ENCODE measurements at regions not wholly inside any gene's neighbourhood (a gene's known extent, or its start where the extent isn't known, plus 50 kb on each side); places are given as distances from the start of the nearest gene placed in this dataset.

GRCh38 chr4:28317221-28317620 is 1456.6 kb downstream of the STIM2 start:
- DNase-seq: no peak
- Histone ChIP-seq H3K9me3 (no peaks in the 10 kb centered on the region), H4K20me1 (ENCODE audit: insufficient read depth) (no peaks in the 10 kb centered on the region), H2AFZ (ENCODE audit: low read depth) (peak overlapping the region; percentile 19; the same call in 1 of the 2 replicates), H3K4me3 (ENCODE audit: low read depth in 2 of 2, low read length in 1 of 2) (no peak overlapping the region), H3K9ac (no peak overlapping the region), H3K79me2 (ENCODE audit: insufficient read depth) (no peaks in the 10 kb centered on the region), H3K27ac (ENCODE audit: low read depth in 2 of 2, low read length in 1 of 2) (no peak overlapping the region), H3K4me1 (ENCODE audit: control insufficient read depth in 1 of 2, insufficient read depth in 2 of 2, low read depth in 1 of 2, low read length in 1 of 2) (no peaks in the 10 kb centered on the region), H3K9me2 (no peaks in the 10 kb centered on the region), H3F3A (replicated peaks; ENCODE audit: insufficient read depth) (no peaks in the 10 kb centered on the region), H3K27me3 (ENCODE audit: insufficient read depth) (no peaks in the 10 kb centered on the region), H3K4me2 (no peak overlapping the region), H3K36me3 (replicated peaks in 1 of 2; ENCODE audit: control insufficient read depth in 1 of 2, insufficient read depth in 2 of 2, low read length in 1 of 2) (no peaks in the 10 kb centered on the region)
- ChIA-PET CTCF (no interaction called here), POLR2A (no interaction called here)
- WGBS (ENCODE audit: low lambda C conversion rate): 40% methylated on average over 2 of the region's 2 CpGs
- TF ChIP-seq POLR2AphosphoS5 (IDR thresholded peaks at IDR 0.05; ENCODE audit: low read depth, low read length): no peak
- no peak for TF ChIP-seq FOXJ3 (CRISPR knock-in tag; IDR thresholded peaks at IDR 0.05)
- TF ChIP-seq RFX5 (IDR thresholded peaks at IDR 0.05; ENCODE audit: low read length): no peak
- TF ChIP-seq CHD2 (IDR thresholded peaks at IDR 0.05; ENCODE audit: low read length, partially characterized antibody): no peak
- no peak for TF ChIP-seq JUND (IDR thresholded peaks at IDR 0.05)
- TF ChIP-seq IRF3 (IDR thresholded peaks at IDR 0.05; ENCODE audit: low read depth, low read length): no peak

GRCh38 chr4:28334249-28334648 is 1473.6 kb downstream of the STIM2 start:
- H3K36me3 ChIP-seq (replicated peaks in 1 of 2; ENCODE audit: control insufficient read depth in 1 of 2, insufficient read depth in 2 of 2, low read length in 1 of 2): no peaks in the 10 kb centered on the region
- H3K79me2 ChIP-seq (ENCODE audit: insufficient read depth): no peaks in the 10 kb centered on the region
- TF ChIP-seq CTCF (IDR thresholded peaks at IDR 0.05) (no peak), EP300 (IDR thresholded peaks at IDR 0.05; ENCODE audit: borderline replicate concordance in 1 of 2, low read depth in 1 of 2, low read length in 1 of 2) (no peak), FOXJ3 (CRISPR knock-in tag; IDR thresholded peaks at IDR 0.05) (no peak), USF1 (IDR thresholded peaks at IDR 0.05; ENCODE audit: borderline replicate concordance, low read depth) (no peak), CHD2 (IDR thresholded peaks at IDR 0.05; ENCODE audit: low read length, partially characterized antibody) (no peak), FOSL2 (IDR thresholded peaks at IDR 0.05; ENCODE audit: borderline replicate concordance, low read depth) (no peak), RXRA (IDR thresholded peaks at IDR 0.05; ENCODE audit: borderline replicate concordance, low read depth) (no peak), PBX3 (IDR thresholded peaks at IDR 0.05) (no peak), YY1 (IDR thresholded peaks at IDR 0.05; ENCODE audit: low read depth) (no peak), TAF1 (IDR thresholded peaks at IDR 0.05; ENCODE audit: borderline replicate concordance, low read depth, low read length) (no peak), RCOR1 (IDR thresholded peaks at IDR 0.05; ENCODE audit: low read length) (no peak), FOXM1 (IDR thresholded peaks at IDR 0.05; ENCODE audit: low read depth) (no peak), GATA2 (CRISPR knock-in tag; IDR thresholded peaks at IDR 0.05) (no peak), POLR2AphosphoS5 (IDR thresholded peaks at IDR 0.05; ENCODE audit: low read depth, low read length) (no peak), GABPA (IDR thresholded peaks at IDR 0.05; ENCODE audit: low read depth) (no peak), ZBTB33 (IDR thresholded peaks at IDR 0.05; ENCODE audit: borderline replicate concordance, low read depth) (no peak), SMC3 (IDR thresholded peaks at IDR 0.05; ENCODE audit: low read depth, low read length) (no peak), EZH2phosphoT487 (IDR thresholded peaks at IDR 0.05; ENCODE audit: borderline replicate concordance, low read depth) (no peak), MAX (IDR thresholded peaks at IDR 0.05; ENCODE audit: low read depth) (no peak)
- no peaks in the 10 kb centered on the region for H3K9me2 ChIP-seq
- H3K9ac ChIP-seq: no peak overlapping the region
- H3K4me2 ChIP-seq: no peak overlapping the region
- 30% methylated on average over 3 of the region's 3 CpGs for WGBS (ENCODE audit: low lambda C conversion rate)
- no peak overlapping the region for H2AFZ ChIP-seq (ENCODE audit: low read depth)
- ChIA-PET CTCF (no interaction called here), POLR2A (no interaction called here)
- no peaks in the 10 kb centered on the region for H3F3A ChIP-seq (replicated peaks; ENCODE audit: insufficient read depth)
- H3K4me1 ChIP-seq (ENCODE audit: control insufficient read depth in 1 of 2, insufficient read depth in 2 of 2, low read depth in 1 of 2, low read length in 1 of 2): no peaks in the 10 kb centered on the region
- no peaks in the 10 kb centered on the region for H3K9me3 ChIP-seq
- DNase-seq: no peak
- H3K27me3 ChIP-seq (ENCODE audit: insufficient read depth): no peaks in the 10 kb centered on the region
- no peaks in the 10 kb centered on the region for H4K20me1 ChIP-seq (ENCODE audit: insufficient read depth)
- no peak overlapping the region for H3K4me3 ChIP-seq (ENCODE audit: low read depth in 2 of 2, low read length in 1 of 2)
- no peak overlapping the region for H3K27ac ChIP-seq (ENCODE audit: low read depth in 2 of 2, low read length in 1 of 2)

All from SK-N-SH (cell line).